NCI-H187 treated with DMSO at 0.1 percent for 48 hours (cell line): ENCODE measurements at regions not wholly inside any gene's neighbourhood (a gene's known extent, or its start where the extent isn't known, plus 50 kb on each side); places are given as distances from the start of the nearest gene placed in this dataset.

ENCODE experiments used
- DNase-seq: peaks from one replicate; lab custom pipeline; 2025; lab: John Stamatoyannopoulos, UW

GRCh38 chr2:128879161-128879560, 560.5 kb upstream of the HS6ST1 start:
- DNase-seq, result no peak

DNA sequence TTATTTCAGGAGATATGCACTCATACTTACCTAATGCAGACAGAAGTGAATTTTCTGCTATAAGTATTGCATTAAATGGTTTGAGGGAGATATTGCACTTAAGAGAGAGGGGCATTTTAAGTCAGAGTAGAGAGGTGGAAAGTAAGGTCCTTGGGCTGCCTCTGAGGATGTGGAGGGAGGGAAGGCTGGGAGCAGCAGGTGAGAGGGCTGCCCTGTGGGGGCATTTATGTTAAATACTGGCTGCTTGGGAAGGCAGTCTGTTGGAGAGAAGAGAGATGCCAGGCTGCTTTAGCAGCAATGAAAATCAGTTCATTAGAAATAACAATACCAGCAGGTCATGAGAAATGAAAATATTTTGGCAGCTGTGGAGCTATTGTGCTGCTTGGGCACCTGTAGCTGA, 576.2 kb upstream of the HS6ST1 start:
- DNase-seq, result no peak

DNA sequence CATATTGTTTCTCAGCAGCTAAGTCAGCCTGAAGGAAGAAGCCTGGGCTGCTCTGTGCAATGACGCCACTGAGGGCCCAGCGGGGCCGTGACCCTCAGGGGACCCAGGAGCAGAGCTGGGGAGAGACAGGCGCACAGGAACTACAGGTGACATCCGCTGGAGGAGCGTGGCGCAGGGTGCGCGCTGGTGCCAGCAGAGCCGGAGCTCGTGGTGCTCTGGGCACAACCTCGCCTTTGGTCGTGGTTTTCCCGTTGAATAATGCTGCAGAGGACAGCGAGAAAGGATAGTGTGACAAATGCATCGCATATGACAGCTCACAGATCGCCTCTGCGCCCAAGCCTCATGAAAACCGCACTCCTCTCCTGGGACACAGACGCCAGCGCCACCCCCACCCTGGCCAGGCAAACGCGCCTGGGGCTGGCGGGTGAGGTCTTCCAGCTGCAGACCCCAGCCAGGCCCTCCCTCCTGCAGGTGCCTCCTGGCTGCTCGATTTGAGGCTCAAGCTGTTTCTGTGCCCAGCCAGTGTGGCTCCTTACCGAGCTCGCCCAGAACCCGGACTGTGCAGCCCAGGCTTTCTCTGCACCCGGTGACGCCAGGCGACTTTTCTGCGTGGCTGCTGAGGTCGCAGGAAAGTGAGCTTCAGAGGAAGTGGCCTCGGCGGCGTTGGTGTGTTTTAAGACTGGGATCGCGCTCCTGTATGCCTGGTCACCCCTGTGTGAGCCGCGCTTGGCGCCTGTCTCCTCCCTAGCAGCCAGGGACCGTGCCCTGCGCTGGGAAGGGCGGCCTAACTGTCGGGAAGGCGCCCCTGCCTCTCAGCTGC, 583.1 kb upstream of the HS6ST1 start:
- DNase-seq, result no peak

DNA sequence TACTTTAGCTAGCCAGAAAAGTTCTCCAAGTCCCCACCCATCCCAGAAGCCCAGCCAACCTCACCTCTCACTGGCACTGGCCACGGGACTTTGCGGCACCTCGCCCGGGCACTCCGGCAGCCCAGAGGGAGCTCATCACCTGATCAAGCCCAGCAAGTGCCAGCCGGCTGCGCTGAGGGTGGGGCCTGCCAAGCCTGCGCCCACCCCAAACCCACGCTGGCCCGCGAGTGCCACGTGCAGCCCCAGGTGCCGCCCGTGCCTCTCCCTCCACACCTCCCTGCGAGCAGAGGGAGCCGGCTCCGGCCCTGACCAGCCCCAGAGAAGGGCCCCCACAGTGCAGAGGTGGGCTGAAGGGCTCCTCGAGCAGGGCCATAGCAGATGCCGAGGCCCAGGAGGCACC, 585.0 kb upstream of the HS6ST1 start:
- no peak for DNase-seq

DNA sequence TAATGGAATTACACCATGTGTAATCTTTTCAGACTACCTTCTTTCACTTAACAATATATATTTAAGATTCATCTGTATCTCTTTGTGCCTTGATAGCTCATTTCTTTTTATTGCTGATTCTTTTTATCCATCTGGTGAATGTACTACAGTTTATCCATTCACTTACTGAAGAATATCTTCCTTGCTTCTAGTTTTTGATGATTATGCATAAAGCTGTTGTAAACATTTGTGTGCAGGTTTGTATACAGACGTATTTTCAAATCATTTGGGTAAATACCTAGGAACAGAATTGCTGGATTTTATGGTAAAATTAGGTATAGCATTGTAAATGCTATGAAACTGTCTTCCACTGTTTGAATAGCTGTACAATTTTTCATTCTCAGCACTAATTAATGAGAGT, 592.6 kb upstream of the HS6ST1 start:
- no peak for DNase-seq

DNA sequence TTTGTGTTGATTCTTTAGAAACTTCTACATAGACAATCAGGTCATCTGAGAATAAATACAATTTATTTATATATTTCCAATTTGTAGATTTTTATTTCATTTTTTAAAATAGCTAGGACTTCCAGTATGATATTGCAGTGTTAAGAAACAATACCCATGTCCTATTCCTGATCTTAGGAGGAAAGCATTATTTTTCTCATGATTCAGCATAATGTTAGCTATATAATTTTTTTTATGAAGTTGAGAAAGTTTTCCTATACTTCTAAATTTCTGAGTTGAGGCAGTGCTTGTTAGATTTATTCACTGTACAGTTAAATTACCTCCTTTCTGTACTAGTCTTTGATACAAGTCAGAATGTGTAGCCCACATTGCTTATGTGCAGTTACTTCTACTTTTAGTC, 595.7 kb upstream of the HS6ST1 start:
- DNase-seq, result no peak

- no peak for DNase-seq
These were observed 603.1 kb upstream of the HS6ST1 start for GRCh38 chr2:128921751-128922150.

DNA sequence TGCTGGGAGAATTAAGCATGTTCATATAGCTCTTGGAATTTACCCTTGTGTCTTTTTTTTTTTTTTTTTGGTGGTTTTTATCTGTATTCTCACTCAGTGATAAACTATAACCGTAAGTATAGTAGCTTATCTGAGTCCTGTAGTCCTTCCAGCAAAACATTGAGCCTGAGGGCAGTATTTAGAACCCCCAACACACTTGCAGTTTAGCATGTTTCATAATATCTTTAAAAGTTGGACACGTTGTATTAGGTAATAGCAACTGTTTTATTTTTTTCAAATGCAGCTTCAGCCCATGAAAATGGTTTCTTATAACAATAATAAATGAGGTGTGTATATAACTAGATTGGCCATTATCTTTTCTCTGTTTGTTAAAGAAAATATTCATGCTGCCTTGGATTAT, 603.5 kb upstream of the HS6ST1 start:
- DNase-seq, result no peak

GRCh38 chr2:128925631-128926030, 607.0 kb upstream of the HS6ST1 start:
- DNase-seq, result no peak

- no peak for DNase-seq
These were observed 611.4 kb upstream of the HS6ST1 start for GRCh38 chr2:128930101-128930500.

GRCh38 chr2:128940378-128940777, 621.7 kb upstream of the HS6ST1 start:
- DNase-seq, result no peak

DNA sequence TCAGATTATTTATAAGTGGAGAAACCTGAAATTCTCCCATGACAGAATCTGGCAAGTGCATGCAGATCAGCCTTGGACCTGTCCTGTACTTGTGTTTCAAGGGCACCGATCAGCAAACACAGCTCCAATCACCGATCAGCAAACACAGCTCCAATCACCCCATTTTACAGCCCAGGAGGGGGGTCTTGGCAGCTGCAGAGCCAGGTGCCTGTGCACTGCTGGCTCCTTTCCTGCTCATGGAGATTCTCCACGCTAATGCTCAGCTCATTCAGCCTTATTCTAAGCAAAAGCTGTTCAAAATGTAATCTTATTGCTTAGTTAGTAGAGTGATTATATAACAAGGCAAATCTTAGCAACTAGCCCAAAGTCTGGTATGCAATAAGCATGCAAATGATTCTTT, 623.1 kb upstream of the HS6ST1 start:
- no peak for DNase-seq

GRCh38 chr2:128949360-128949759, 630.7 kb upstream of the HS6ST1 start:
- no peak for DNase-seq

- DNase-seq, result no peak
These were observed 632.1 kb upstream of the HS6ST1 start for GRCh38 chr2:128950758-128951157.

DNA sequence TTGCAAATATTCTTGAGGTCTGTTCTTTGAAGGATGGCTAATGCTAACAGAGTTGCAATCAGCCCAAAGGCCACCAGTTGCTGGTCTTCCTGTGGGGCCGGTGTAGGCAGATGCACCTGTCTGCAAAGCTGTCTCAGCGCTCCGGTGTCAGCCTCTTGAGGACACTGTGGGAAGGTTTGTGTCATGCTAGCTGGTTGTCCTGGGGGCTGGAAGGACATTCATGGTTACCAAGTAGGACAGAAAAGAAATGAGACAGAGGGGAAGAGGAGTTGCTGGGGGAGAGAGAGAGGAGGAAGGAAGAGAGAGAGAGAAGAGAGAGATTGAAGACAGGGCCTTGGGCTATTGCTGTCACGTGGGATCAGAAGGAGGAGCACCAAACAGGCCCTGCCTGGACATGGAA, 639.6 kb upstream of the HS6ST1 start:
- DNase-seq, result no peak

DNA sequence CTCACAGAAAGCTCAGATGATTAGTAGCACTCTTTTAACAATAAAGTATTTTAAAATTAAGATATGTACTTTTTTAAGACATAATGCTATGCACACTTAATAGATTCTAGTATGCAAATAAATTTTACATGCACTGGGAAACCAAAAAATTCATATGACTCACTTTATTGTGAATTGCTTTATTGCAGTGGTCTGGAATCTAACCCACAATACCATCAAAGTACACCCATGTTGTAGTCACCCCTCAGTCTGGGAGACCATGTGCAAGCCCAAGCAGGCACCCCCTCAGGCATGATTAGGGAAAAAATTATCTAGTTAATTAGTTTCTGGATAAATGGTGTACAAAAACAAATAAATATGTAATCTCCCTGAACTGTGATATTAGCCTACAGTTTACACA, 649.0 kb upstream of the HS6ST1 start:
- DNase-seq, result no peak

DNA sequence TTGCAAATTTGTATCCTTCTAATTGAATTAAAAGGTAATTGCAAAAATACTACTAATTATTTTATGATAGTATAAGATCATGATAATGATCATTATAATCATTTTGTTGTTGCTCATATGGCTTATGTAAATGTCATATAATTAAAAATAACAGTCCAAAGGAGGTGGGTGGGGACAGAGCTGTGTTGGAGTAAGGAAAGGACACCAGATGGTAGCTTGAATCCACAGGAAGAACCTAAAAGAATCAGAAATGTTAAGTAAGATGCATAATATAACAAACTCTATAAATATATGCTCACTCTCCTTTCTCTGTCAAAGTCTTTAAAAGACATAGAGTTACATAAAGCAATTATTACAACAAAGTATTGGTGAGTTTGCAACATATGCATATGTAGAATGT, 650.7 kb upstream of the HS6ST1 start:
- no peak for DNase-seq

- no peak for DNase-seq
These were observed 651.9 kb upstream of the HS6ST1 start for GRCh38 chr2:128970332-128971116.

GRCh38 chr2:128973566-128973965, 654.9 kb upstream of the HS6ST1 start:
- DNase-seq, result no peak

- no peak for DNase-seq
These were observed 659.5 kb upstream of the HS6ST1 start for GRCh38 chr2:128978212-128978611.

DNA sequence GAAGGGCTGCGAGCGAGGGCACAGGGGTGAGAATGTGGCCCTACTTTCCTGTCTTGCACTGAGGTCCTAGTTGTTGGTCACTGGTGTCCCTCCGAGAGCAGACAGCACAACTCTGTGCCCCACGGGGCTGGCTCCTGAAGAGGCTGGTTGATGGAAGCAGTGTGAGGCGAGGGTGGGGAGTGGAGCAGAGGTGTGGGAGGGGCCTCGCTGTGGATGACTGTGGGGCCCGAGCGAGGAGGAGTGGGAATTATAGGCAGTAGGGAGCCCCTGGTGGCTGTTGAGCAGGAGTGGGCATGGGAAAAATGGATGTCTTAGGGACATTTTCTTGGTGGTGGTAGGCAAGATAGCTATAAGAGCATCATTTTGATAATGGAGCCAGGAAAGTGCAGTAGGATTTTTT, 660.5 kb upstream of the HS6ST1 start:
- no peak for DNase-seq

- no peak for DNase-seq
These were observed 661.8 kb upstream of the HS6ST1 start for GRCh38 chr2:128980475-128980874.

DNA sequence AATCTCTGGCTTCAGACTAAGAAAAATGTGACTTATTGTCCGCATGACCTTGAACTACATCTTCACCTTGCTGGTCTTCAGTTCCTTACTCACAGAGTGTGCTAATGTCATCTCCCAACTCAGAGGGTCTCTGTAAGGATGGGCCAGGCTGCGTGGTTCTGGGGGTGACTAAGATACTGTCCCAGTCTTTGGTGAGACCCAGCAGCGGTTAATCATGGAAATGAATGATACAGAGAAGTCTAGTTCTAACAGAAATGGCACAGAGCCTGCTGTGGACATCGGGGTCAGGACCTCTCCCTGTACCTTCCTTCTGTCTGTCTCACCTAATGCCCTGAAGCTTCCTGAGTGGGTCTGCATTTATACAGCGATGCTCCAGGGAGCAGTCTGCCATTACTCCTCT, 662.7 kb upstream of the HS6ST1 start:
- no peak for DNase-seq

DNA sequence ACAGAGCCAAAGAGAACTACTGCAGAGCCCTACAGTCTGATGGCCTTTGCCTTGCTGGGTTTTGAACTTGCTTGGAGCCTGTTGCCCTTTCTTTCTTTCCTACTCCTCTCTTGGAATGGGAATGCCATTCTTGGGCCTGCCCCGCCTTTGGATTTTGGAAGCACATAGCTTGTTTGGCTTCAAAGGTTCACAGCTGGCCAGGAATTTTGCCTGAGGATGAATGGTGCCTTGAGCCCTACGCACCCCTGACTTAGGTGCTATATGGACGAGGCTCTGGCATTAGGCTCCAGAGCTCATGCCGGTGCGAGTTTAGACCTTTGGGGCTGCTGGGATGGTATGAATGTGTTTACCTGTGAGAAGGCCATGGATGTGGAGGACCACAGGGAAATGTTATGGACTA, 663.3 kb upstream of the HS6ST1 start:
- DNase-seq, result no peak
